HG02943 (cell line): ENCODE measurements at regions not wholly inside any gene's neighbourhood (a gene's known extent, or its start where the extent isn't known, plus 50 kb on each side); places are given as distances from the start of the nearest gene placed in this dataset.
"Not testable (repeated sequence)": the region's sequence is repeated elsewhere in the genome, so short reads cannot be mapped to it uniquely, and the experiment has no call there.

Experiments used
- ATAC-seq: cut with Tn5 transposase; IDR thresholded peaks from one replicate; pipeline ENCODE4 v1.9.1; 2021; ENCODE audit warnings: mild to moderate bottlenecking, low read depth, moderate library complexity; ENCODE audit not compliant: unreplicated experiment

GRCh38 chr9:78172610-78173009 is 63.3 kb upstream of the CEP78 start:
- not testable (repeated sequence) for ATAC-seq

DNA sequence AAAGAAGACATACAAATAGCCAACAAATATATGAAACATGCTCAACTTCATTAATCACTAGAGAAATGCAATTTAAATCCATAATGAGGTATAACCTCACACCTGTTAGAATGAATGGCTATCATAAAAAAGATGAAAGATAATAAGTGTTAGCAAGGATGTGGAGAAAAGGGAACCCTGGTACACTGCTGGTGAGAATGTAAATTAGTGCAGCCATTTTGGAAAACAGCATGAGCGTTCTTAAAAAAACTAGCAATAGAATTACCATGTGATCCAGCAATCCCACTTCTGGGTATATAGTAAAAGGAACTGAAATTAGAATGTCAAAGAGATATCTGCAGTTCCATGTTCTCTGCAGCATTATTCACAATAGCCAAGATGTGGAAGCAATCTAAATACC is 64.2 kb upstream of the CEP78 start:
- no peak for ATAC-seq

GRCh38 chr9:78169125-78169524 is 66.8 kb upstream of the CEP78 start:
- no peak for ATAC-seq

DNA sequence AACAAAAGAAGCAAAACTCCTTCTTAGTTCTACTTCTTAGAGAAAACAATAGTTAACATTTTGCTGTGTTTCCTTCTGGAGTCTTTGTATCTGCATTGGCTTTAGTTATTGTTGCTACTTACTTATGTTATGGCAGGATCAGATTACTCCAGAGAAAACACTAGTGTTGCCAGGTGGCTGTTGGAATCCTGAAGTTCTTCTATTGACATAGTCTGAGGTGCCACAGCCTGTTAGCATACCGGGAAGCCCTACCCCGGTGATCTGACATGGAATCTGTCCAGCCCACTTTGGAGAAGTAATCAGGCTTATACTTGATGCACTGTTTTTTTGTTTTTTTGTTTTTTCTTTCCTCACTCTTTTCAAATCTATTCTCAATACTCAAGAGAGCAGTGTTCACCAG is 68.5 kb upstream of the CEP78 start:
- no peak for ATAC-seq

GRCh38 chr9:78163834-78164233 is 72.0 kb upstream of the CEP78 start:
- no peak for ATAC-seq

DNA sequence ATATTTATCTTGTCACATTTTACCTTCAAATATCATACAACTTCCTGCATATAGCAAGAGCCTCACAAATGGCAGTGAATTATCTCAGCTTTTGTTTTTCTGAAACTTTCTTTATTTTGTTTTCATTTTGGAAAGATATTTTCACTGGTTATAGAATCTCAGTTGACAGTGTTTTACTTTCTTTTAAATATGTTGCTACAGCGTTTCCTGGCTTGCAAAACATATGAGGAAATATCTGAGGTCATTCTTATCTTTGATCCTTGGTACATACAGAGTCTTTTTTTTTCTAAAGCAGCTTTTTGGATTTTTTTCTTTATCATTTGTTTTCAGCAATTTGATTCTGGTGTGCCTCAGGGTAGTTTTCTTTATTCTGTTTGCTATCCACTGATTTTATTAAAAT is 77.6 kb upstream of the CEP78 start:
- ATAC-seq, result no peak

- ATAC-seq, result no peak
Observed at GRCh38 chr9:78150983-78151356, 84.9 kb upstream of the CEP78 start.

- no peak for ATAC-seq
Observed at GRCh38 chr9:78150312-78150982, 85.4 kb upstream of the CEP78 start.

DNA sequence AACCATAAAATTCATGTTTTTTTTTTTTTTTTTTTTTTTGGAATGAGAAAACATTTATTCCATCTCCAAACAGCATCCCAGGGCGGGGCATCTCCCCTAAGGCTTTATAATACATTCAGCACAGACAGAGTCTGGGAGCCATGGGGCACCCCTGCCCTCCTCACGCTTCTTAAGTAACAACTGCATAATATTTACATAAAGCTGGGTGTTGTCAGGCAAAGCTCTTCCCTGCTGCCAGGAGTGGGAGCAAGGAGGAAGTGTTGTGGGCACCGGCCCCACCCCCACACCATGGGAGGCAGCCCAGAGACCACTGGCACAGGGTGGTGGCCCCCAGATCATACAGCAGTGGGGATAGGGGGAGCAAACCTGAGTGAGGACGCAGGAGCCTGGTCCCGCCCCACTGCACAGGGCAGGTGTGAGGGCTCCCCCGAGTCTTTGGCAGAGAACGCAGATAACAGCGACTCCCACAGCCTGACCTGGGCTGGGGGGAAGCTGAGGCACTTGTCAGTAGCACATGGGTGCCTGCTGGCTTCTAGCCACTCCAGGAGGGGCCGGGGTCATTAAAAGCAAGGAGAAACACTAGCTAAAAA is 86.1 kb upstream of the CEP78 start:
- no peak for ATAC-seq

- ATAC-seq, result no peak
Observed at GRCh38 chr9:78146241-78146640, 89.6 kb upstream of the CEP78 start.

GRCh38 chr9:78144663-78145377 is 91.1 kb upstream of the CEP78 start:
- ATAC-seq, result no peak

DNA sequence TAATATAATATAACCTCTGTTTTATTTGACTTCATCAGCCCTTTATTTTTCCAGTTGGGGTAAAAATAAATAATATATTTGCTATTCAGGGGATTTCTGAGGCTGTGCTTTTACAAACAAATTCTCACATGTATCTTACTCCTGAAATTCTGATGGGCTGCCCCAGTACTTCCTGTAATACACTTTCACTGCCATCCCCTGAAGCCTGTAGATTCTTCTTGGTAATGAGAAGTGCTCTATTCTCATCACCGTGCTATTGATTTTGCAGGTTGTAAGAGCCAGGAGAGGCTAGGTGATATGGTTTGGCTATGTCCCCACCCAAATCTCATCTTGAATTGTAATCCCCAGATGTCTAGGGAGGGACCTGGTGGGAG is 91.9 kb upstream of the CEP78 start:
- ATAC-seq, result no peak

- no peak for ATAC-seq
Observed at GRCh38 chr9:78143281-78144007, 92.4 kb upstream of the CEP78 start.

GRCh38 chr9:78142264-78142663 is 93.6 kb upstream of the CEP78 start:
- ATAC-seq, result not testable (repeated sequence)

GRCh38 chr9:78133751-78134150 is 102.1 kb upstream of the CEP78 start:
- no peak for ATAC-seq

- no peak for ATAC-seq
Observed at GRCh38 chr9:78132701-78133058, 101.1 kb upstream of the GNAQ start.

GRCh38 chr9:78131969-78132700 is 100.5 kb upstream of the GNAQ start:
- ATAC-seq, result no peak

- ATAC-seq, result no peak
Observed at GRCh38 chr9:78130853-78131252, 99.2 kb upstream of the GNAQ start.

DNA sequence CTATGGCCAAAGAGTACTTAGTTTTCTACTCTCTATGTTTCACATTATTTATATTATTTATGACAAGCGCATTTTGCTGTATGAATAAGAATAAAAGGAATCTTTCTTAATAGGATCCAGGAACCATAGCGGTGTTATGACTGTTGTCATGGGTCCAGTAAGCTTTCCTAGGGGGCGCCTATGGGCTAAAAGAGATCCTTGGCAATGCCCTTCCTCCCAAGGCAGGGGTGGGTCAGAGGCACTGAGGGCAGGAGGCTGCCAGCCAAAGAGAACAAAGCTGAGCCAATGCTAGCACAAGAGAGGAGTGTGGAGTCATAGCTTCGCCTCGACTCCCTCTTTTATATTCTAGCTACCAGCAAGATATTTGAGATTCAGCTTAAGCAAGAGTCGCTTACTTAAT is 98.4 kb upstream of the GNAQ start:
- ATAC-seq, result no peak

- ATAC-seq, result no peak
Observed at GRCh38 chr9:78127279-78128225, 95.9 kb upstream of the GNAQ start.
